Peyer's patch (tissue), 4 donors: ENCODE measurements at regions not wholly inside any gene's neighbourhood (a gene's known extent, or its start where the extent isn't known, plus 50 kb on each side); places are given as distances from the start of the nearest gene placed in this dataset.

Experiments
- DNase-seq, 3 donors: peaks; one replicate each; pipeline ENCODE4 v3.0.0-alpha.2; 2017 to 2019
- H3K27ac ChIP-seq, 4 donors: fragments of 200-600 bp; sonication (generic); one replicate each; pipeline ENCODE4 v1.5.1; 2016 to 2019
- H3K27me3 ChIP-seq, 2 donors: fragments of 200-600 bp; sonication (generic); one replicate each; pipeline ENCODE4 v1.5.1; 2019
- H3K36me3 ChIP-seq, 3 donors: fragments of 200-600 bp; sonication (generic); one replicate each; pipeline ENCODE4 v1.5.1; 2016 to 2019
- H3K4me1 ChIP-seq, 4 donors: fragments of 200-600 bp; sonication (generic); one replicate each; pipeline ENCODE4 v1.5.1; 2016 to 2019
- H3K4me3 ChIP-seq, 4 donors: fragments of 200-600 bp; sonication (generic); 1 replicate in 3 of 4; 2 replicates in 1 of 4; pipeline ENCODE4 v1.5.1; 2016 to 2019; ENCODE audit warnings: mild to moderate bottlenecking in 1 of 4
- H3K9me3 ChIP-seq, 4 donors: fragments of 200-600 bp; sonication (generic); one replicate each; pipeline ENCODE4 v1.5.1; 2016 to 2019; ENCODE audit warnings: mild to moderate bottlenecking in 1 of 4
- POLR2A ChIP-seq, 2 donors: fragments of 450-650 bp; IDR thresholded peaks; one replicate each; pipeline ENCODE4 v1.5.1; 2017; ENCODE audit warnings: antibody characterized with exemption in 2 of 2, mild to moderate bottlenecking in 2 of 2, moderate library complexity in 2 of 2
- TF ChIP-seq, protein P1 (sequence below), 6 experiments: fragments of 450-650 bp in 4 of 6; fragments of 200-600 bp in 2 of 6; sonication (generic) in 1 of 6; IDR thresholded peaks; one replicate each; pipeline ENCODE4 v1.5.1; 2017 to 2019; ENCODE audit warnings: antibody characterized with exemption in 6 of 6, mild to moderate bottlenecking in 3 of 6, moderate library complexity in 1 of 6

DNA sequence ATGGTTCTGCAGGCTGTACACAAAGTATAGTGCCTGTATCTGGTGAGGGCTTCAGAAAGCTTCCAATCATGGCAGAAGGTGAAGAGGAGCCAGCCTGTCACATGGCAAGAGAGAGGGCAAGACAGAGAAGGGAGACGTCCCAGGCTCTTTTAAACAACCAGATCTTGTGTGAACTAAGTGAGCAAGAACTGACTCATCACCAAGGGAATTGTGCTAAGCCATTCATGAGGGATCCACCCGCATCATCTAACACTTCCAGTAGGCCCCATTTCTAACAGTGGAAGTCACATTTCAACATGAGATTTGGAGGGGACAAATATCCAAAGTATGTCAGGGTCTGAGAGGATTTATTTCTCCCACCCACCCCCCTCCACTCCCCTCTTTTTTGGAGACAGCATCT lies 56.2 kb upstream of the ELAC2 start:
- TF ChIP-seq, protein P1, sequence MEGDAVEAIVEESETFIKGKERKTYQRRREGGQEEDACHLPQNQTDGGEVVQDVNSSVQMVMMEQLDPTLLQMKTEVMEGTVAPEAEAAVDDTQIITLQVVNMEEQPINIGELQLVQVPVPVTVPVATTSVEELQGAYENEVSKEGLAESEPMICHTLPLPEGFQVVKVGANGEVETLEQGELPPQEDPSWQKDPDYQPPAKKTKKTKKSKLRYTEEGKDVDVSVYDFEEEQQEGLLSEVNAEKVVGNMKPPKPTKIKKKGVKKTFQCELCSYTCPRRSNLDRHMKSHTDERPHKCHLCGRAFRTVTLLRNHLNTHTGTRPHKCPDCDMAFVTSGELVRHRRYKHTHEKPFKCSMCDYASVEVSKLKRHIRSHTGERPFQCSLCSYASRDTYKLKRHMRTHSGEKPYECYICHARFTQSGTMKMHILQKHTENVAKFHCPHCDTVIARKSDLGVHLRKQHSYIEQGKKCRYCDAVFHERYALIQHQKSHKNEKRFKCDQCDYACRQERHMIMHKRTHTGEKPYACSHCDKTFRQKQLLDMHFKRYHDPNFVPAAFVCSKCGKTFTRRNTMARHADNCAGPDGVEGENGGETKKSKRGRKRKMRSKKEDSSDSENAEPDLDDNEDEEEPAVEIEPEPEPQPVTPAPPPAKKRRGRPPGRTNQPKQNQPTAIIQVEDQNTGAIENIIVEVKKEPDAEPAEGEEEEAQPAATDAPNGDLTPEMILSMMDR (IDR thresholded peaks at IDR 0.05) = no peak
- no peak for TF ChIP-seq POLR2A (IDR thresholded peaks at IDR 0.05)

DNA sequence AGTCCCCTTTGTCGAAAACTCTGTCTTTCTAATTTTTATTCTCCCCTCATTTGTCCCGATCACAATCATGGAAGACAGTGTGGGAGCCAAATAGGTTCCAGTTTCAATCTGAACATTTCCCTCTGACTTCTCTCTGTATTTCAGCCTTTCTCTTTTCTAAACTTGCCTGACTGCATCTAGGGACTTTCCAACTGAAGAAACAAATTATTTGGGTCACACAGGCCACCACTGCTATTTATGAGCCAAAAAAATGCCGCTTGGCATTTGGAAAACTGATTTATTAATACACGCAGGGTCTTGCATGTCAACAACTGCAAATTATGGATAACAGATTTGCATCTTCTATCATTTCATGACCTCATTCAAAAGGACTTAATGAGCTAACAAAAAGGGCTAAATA lies 55.2 kb upstream of the ELAC2 start:
- TF ChIP-seq, protein P1 (IDR thresholded peaks at IDR 0.05) = no peak
- TF ChIP-seq POLR2A (IDR thresholded peaks at IDR 0.05) = no peak
- no peaks in the 10 kb centered on the region for H3K36me3 ChIP-seq
- H3K4me1 ChIP-seq = no peaks in the 10 kb centered on the region
- no peak overlapping the region for H3K27ac ChIP-seq
- no peak overlapping the region for H3K4me3 ChIP-seq
- no peak for DNase-seq
- no peaks in the 10 kb centered on the region for H3K9me3 ChIP-seq
- no peaks in the 10 kb centered on the region for H3K27me3 ChIP-seq

More for the DNA sequence above, 56.2 kb upstream of the ELAC2 start:
- Histone ChIP-seq H3K27me3 (no peaks in the 10 kb centered on the region), H3K9me3 (no peaks in the 10 kb centered on the region), H3K36me3 (no peaks in the 10 kb centered on the region), H3K27ac (no peak overlapping the region), H3K4me3 (no peak overlapping the region), H3K4me1 (no peaks in the 10 kb centered on the region)
- no peak for DNase-seq

DNA sequence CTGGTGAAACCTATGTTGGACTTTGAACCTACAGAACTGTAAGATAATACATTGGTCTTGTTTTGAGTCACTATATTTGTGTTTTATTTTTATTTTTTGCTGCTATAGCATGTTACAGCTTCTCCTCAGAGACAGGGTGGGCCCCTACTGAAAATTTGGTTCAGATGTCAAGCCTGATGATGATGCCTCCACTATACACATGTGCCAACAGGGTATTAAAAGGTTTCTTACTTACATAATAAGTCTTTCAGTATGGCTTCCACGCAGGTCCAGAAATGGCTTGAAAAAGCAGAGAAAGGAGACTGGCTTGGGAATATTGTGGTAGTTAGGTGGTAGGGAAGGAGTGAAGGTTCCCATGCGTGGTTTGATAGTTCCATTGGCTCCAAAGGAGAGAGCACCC lies 52.9 kb upstream of the ELAC2 start:
- Histone ChIP-seq H3K27ac (no peak overlapping the region), H3K36me3 (no peaks in the 10 kb centered on the region), H3K27me3 (no peaks in the 10 kb centered on the region), H3K4me1 (no peaks in the 10 kb centered on the region), H3K9me3 (no peaks in the 10 kb centered on the region), H3K4me3 (no peak overlapping the region)
- TF ChIP-seq POLR2A (IDR thresholded peaks at IDR 0.05) = no peak
- TF ChIP-seq, protein P1 (IDR thresholded peaks at IDR 0.05) = no peak
- DNase-seq = no peak

DNA sequence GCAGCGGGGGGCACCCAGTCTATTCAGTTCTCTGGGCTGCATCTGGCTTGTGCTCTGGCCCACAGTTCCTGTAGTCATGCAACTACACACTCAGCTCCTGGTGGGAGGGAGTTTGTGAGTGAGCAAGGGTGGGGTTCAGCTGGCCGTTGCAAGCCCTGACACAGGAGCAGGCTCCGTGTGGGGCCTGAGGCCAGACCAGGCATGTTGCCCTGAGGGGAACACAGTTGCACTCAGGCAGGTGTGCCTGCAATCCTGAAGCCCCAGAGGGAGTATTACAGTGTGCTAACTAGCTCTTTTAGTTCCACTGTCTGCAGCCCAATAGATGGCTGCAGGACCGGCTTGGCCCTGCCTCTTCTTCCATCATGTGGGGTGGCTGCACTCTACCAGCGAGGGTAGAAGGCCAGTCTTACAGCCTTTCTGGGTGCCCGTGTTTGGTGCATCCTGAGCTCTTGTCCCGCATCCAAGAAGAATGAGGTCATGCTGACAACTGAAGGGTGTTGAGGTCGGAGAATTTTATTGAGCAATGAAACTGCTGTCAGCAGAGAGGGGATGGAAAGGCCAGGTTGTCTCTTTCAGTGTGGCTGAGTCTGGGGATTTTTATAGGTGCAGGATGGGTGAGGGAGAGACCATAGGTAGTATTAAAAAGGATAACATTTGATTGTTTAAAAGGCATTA lies 49.9 kb upstream of the ELAC2 start:
- DNase-seq = no peak
- no peaks in the 10 kb centered on the region for H3K9me3 ChIP-seq
- no peaks in the 10 kb centered on the region for H3K27me3 ChIP-seq
- no peaks in the 10 kb centered on the region for H3K36me3 ChIP-seq
- TF ChIP-seq POLR2A (IDR thresholded peaks at IDR 0.05) = no peak
- TF ChIP-seq, protein P1 (IDR thresholded peaks at IDR 0.05) = no peak
- H3K4me1 ChIP-seq = no peaks in the 10 kb centered on the region
- H3K4me3 ChIP-seq = no peak overlapping the region
- H3K27ac ChIP-seq = no peak overlapping the region
